Neural progenitor cell (in vitro differentiated cells): ENCODE measurements at regions not wholly inside any gene's neighbourhood (a gene's known extent, or its start where the extent isn't known, plus 50 kb on each side); places are given as distances from the start of the nearest gene placed in this dataset.

Source experiments
- EZH2 ChIP-seq: fragments of 200-600 bp; sonication (generic); IDR thresholded peaks from 2 replicates; pipeline ENCODE4 v1.6.1; 2017; ENCODE audit warnings: antibody characterized with exemption, mild to moderate bottlenecking, moderate library complexity
- EZH2phosphoT487 ChIP-seq: fragments of 200-600 bp; sonication (generic); IDR thresholded peaks from 2 replicates; pipeline ENCODE4 v1.6.1; 2017; ENCODE audit warnings: antibody characterized with exemption
- TF ChIP-seq, protein P1 (sequence below): fragments of 200-600 bp; sonication (generic); IDR thresholded peaks from 2 replicates; pipeline ENCODE4 v1.5.1; 2017; ENCODE audit warnings: antibody characterized with exemption, mild to moderate bottlenecking

DNA sequence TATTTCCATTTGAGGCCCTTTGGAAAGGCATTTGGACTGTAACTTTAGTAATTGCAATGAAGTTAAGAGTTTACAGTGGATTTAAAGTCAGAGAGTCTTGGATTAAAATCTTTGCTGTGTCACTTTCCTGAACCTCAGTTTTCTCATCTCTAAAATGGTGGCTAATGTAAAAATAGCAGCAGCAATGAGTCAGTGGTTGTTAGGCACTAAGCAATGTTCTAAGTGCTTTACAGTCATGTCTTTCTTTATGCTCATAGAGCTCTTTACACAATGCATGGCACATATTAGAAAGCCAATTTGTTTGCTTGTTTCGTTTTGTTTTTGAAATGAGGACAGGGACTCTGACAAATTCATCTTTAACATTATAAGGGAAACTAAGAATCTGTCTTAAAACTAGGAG, 222.7 kb upstream of the DNAJC19 start:
- TF ChIP-seq EZH2phosphoT487 (no peak), EZH2 (no peak)
- TF ChIP-seq, protein P1, sequence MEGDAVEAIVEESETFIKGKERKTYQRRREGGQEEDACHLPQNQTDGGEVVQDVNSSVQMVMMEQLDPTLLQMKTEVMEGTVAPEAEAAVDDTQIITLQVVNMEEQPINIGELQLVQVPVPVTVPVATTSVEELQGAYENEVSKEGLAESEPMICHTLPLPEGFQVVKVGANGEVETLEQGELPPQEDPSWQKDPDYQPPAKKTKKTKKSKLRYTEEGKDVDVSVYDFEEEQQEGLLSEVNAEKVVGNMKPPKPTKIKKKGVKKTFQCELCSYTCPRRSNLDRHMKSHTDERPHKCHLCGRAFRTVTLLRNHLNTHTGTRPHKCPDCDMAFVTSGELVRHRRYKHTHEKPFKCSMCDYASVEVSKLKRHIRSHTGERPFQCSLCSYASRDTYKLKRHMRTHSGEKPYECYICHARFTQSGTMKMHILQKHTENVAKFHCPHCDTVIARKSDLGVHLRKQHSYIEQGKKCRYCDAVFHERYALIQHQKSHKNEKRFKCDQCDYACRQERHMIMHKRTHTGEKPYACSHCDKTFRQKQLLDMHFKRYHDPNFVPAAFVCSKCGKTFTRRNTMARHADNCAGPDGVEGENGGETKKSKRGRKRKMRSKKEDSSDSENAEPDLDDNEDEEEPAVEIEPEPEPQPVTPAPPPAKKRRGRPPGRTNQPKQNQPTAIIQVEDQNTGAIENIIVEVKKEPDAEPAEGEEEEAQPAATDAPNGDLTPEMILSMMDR = no peak
